ENCODE measurements at regions not wholly inside any gene's neighbourhood (a gene's known extent, or its start where the extent isn't known, plus 50 kb on each side); places are given as distances from the start of the nearest gene placed in this dataset.

DNA sequence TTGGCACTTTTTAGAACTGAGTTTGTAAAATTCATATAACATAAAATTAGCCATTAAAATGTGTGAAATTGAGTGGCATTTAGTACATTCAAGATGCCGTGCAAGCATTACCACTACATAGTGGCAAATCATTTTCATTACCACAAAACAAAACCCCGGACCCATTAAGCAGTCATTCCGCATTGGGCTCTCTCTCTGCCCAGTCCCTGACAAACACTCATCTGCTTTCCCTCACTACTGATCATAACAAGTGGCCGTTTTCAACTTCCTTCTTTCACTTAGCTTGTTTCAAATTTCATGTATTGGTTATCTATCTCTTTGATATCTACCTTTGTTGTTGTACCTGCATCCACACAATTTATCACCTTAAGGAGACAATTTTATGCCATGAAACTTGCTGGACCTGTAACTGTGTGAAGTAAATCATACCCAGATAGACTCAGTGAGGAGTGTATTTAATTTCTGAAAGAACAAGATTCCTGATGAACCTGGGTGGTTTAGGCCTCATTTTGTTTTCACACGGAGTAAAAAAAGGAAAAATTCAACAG is 202.1 kb downstream of the OR13H1 start:
- no peak overlapping the region for H3K27ac ChIP-seq (ENCODE audit: low read depth, low read length)
- Mint-ChIP-seq H3K27me3 (ENCODE audit: insufficient read depth) (no peaks in the 10 kb centered on the region), H3K4me1 (peaks cover 3% of the 10 kb centered on the region), H3K27ac (peak overlapping the region; percentile 26), H3K9me3 (peaks cover 24% of the 10 kb centered on the region), H3K4me3 (no peak overlapping the region), H3K36me3 (ENCODE audit: low read depth) (peaks cover 89% of the 10 kb centered on the region)
- TF ChIP-seq, protein P1, sequence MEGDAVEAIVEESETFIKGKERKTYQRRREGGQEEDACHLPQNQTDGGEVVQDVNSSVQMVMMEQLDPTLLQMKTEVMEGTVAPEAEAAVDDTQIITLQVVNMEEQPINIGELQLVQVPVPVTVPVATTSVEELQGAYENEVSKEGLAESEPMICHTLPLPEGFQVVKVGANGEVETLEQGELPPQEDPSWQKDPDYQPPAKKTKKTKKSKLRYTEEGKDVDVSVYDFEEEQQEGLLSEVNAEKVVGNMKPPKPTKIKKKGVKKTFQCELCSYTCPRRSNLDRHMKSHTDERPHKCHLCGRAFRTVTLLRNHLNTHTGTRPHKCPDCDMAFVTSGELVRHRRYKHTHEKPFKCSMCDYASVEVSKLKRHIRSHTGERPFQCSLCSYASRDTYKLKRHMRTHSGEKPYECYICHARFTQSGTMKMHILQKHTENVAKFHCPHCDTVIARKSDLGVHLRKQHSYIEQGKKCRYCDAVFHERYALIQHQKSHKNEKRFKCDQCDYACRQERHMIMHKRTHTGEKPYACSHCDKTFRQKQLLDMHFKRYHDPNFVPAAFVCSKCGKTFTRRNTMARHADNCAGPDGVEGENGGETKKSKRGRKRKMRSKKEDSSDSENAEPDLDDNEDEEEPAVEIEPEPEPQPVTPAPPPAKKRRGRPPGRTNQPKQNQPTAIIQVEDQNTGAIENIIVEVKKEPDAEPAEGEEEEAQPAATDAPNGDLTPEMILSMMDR (conservative IDR thresholded peaks at IDR 0.05): no peak
- WGBS, 2 experiments (ENCODE audit: insufficient coverage in 1 of 2, insufficient read length in 1 of 2): 96% methylated on average over 5 of the region's 5 CpGs; no CpG with 5 or more reads in 1 of the 2 experiments
- no peak for DNase-seq
- no peaks in the 10 kb centered on the region for H3K4me1 ChIP-seq (ENCODE audit: control insufficient read depth, insufficient read depth, low read length)
- no peaks in the 10 kb centered on the region for H3K27me3 ChIP-seq (ENCODE audit: control insufficient read depth, insufficient read depth, low read length, poor library complexity, severe bottlenecking)
- H3K4me3 ChIP-seq (ENCODE audit: low read length): no peak overlapping the region
- H3K36me3 ChIP-seq (ENCODE audit: control insufficient read depth, insufficient read depth, low read length): peaks cover 73% of the 10 kb centered on the region
- peaks cover 20% of the 10 kb centered on the region for H3K9me3 ChIP-seq (ENCODE audit: control insufficient read depth, low read length)
- no peak overlapping the region for H3K9ac ChIP-seq (ENCODE audit: extremely low read depth, low read length, poor library complexity, severe bottlenecking)

DNA sequence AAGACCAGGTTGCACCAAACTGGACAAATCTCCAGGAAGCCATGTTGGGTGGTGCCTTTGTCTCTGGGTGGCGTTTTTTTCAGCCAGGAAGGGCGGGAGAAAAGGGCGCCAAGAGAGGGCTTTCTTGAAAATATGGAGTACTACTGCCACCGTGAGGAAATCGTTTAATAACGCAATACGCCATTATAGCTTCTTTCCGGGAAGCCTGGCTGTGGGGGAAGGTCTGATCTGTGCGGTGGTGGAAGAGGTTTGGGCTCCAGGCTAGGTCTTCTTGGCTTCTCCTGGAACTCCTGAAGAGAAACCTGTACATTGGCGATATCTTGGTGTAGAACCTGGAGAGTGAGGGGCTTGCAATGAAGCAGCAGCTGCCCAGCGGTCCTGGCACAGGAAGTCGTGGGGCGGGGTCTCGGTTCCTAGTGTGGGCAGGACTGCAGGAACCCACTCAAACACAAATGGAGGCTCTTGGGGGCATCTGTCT is 202.7 kb downstream of the OR13H1 start:
- TF ChIP-seq, protein P1 (conservative IDR thresholded peaks at IDR 0.05): peak; percentile 48
- Mint-ChIP-seq H3K27ac (peak overlapping the region; percentile 26), H3K4me3 (no peak overlapping the region), H3K4me1 (peaks cover 3% of the 10 kb centered on the region), H3K27me3 (ENCODE audit: insufficient read depth) (no peaks in the 10 kb centered on the region), H3K9me3 (peaks cover 19% of the 10 kb centered on the region), H3K36me3 (ENCODE audit: low read depth) (peaks cover 87% of the 10 kb centered on the region)
- H3K9ac ChIP-seq (ENCODE audit: extremely low read depth, low read length, poor library complexity, severe bottlenecking): no peak overlapping the region
- 97 to 98% methylated on average over 5 to 14 of the region's 14 CpGs for WGBS, 2 experiments (ENCODE audit: insufficient coverage in 1 of 2, insufficient read length in 1 of 2)
- no peak overlapping the region for H3K4me3 ChIP-seq (ENCODE audit: low read length)
- H3K27ac ChIP-seq (ENCODE audit: low read depth, low read length): no peak overlapping the region
- H3K9me3 ChIP-seq (ENCODE audit: control insufficient read depth, low read length): peaks cover 17% of the 10 kb centered on the region
- no peaks in the 10 kb centered on the region for H3K27me3 ChIP-seq (ENCODE audit: control insufficient read depth, insufficient read depth, low read length, poor library complexity, severe bottlenecking)
- no peaks in the 10 kb centered on the region for H3K4me1 ChIP-seq (ENCODE audit: control insufficient read depth, insufficient read depth, low read length)
- peaks cover 70% of the 10 kb centered on the region for H3K36me3 ChIP-seq (ENCODE audit: control insufficient read depth, insufficient read depth, low read length)
- DNase-seq: peak; percentile 66

DNA sequence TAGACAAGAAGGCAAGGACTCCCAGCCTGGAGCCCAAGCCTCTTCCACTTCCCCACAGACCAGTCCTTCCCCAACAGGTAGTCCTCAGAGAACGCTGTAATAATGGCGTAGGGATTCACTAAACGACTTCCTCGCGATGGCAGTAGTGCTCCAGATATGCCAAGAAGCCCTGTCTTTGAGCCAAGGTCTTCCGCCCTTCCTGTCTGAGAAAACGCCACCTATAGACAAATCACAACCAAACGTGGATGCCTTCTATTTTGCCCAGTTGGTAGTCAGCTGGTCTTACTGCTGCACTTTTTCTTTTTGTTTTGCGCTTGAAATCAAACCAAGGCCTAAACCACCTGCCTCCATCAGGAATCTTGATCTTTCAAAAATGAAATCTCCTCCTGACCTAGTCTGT is 203.3 kb downstream of the OR13H1 start:
- H3K9me3 Mint-ChIP-seq: peaks cover 13% of the 10 kb centered on the region
- no peak overlapping the region for H3K27ac ChIP-seq (ENCODE audit: low read depth, low read length)
- H3K4me3 ChIP-seq (ENCODE audit: low read length): no peak overlapping the region
- H3K9me3 ChIP-seq (ENCODE audit: control insufficient read depth, low read length): peaks cover 17% of the 10 kb centered on the region
- 96% methylated on average over 9 of the region's 9 CpGs; no CpG with 5 or more reads in 1 of the 2 experiments for WGBS, 2 experiments (ENCODE audit: insufficient coverage in 1 of 2, insufficient read length in 1 of 2)
- no peaks in the 10 kb centered on the region for H3K27me3 Mint-ChIP-seq (ENCODE audit: insufficient read depth)
- H3K27ac Mint-ChIP-seq: peak overlapping the region; percentile 40
- peaks cover 70% of the 10 kb centered on the region for H3K36me3 ChIP-seq (ENCODE audit: control insufficient read depth, insufficient read depth, low read length)
- peaks cover 85% of the 10 kb centered on the region for H3K36me3 Mint-ChIP-seq (ENCODE audit: low read depth)
- peaks cover 3% of the 10 kb centered on the region for H3K4me1 Mint-ChIP-seq
- no peak for DNase-seq
- no peak overlapping the region for H3K9ac ChIP-seq (ENCODE audit: extremely low read depth, low read length, poor library complexity, severe bottlenecking)
- H3K27me3 ChIP-seq (ENCODE audit: control insufficient read depth, insufficient read depth, low read length, poor library complexity, severe bottlenecking): no peaks in the 10 kb centered on the region
- no peaks in the 10 kb centered on the region for H3K4me1 ChIP-seq (ENCODE audit: control insufficient read depth, insufficient read depth, low read length)
- TF ChIP-seq, protein P1 (conservative IDR thresholded peaks at IDR 0.05): no peak
- no peak overlapping the region for H3K4me3 Mint-ChIP-seq
